HuH-7.5 (cell line): ENCODE measurements at regions not wholly inside any gene's neighbourhood (a gene's known extent, or its start where the extent isn't known, plus 50 kb on each side); places are given as distances from the start of the nearest gene placed in this dataset.

ENCODE experiments used
- DNase-seq: peaks from one replicate; pipeline ENCODE4 v3.0.0; 2011; ENCODE audit warnings: low spot score

DNA sequence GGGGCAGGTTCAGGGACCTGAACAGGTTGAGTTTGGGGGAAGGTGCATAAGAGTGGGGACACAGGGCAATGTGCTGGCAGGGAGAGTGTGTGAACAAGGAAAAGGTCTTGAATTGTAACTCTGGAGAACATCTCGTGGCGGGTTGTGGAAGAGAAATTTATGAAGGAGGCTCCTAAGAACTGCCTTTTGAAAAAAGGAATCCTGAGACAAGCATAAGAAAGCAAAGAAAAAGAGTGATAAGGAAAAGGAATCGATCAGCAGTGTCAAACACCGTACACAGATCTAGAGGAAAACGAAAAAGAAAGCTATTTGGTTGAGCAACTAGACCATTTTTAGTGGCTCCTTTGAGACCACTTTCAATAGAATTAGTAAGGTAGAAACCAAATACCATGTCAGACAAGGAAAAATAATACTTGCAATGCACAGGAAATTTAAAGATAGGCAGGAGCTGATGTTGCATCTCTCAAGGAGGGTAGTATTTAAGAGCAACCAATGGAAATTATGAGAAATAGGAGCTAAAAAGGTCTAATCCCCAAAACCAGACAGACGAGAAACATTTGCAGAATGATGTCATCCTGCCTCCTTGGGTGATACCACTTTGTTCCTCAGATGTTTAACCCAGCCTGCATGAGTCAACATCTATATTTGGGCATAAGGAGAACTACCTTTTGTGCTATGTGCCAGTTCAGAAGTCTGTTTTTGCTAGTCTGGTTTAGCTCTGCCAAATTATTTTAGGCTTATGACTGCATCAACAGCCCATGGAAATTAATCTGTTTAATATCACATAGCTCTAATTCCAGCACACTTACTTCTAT is 64.5 kb upstream of the STK38L start:
- DNase-seq, result no peak

DNA sequence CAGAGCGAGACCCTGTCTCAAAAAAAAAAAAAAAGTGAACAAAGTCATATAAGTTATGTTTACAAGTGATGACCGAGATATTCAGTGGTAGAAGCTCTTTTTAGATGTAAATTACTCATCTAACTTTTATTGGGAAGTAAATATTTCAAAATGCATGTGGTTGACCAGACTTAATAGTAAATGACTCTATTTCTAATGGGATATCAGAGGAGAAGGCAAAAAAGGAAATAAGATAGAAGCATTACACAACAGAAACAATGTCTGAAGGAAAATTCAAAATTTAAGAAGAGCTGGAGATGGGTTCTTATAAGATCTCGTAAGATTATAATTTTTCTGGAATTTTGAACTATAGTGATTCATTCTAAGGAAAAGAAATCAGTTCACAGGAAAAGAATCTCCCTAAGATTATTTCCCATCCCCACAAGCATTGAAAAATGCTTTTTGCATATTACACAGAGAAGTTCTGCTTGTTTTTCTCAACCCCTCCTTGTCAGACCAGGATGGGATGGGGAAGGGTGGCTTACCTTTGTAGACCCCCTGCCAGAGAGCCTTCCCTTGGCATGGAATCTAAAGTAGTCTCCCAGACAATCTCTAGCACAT is 63.1 kb upstream of the STK38L start:
- no peak for DNase-seq

DNA sequence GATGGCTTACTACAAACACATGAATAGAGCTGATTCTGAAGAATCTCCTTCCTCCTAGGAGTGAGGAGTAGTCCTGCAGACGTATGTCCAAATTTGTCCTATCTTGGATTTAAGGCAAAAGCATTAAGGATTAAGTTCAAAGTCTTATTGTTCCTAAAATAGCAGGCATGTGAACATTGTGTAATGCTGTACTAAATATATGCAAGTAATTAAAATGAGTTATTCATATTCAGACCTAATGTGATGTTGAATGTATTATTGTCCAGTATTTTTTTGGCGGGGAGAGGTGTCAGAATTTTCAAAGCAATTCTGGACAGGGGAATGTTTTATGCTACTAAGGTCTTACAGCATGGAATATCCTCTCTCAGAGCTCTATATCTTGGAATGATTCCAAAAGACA is 60.7 kb upstream of the STK38L start:
- DNase-seq, result no peak

DNA sequence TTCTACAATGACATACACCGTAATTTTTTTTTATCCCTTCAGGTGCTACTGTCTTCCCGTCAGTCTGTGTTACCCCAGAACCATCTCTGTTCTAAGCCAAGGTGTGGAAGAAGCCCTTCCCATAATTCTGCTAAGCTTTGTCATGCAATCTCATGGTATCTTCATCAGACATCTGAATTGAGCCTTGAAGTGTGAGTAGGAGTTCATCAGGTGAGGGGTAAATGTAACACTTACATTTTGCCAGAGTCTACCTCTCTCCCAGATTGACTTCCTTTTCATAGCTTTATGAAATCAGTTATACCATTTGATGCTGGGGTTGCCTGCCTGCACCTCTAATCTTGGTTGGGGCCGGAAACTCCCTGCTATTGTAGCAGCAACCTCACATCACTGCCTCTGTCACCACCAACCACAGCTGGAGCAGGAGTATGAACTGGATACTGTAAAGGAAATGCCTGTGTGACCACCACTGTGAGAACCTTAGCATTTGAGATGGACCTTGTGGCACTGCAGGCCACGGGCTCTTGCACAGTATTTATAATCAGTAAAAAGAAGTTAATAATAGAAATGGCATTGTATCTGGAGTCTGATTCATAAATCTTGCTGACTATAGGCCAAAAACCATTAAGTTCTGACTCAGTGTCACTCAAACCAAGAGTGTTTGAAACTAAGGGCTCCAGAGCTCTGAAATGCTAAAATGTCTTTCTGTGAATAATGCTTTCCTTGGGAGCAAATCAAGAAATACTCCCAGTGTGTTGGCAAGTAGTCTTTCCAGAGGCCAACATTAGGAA is 58.7 kb upstream of the STK38L start:
- no peak for DNase-seq

DNA sequence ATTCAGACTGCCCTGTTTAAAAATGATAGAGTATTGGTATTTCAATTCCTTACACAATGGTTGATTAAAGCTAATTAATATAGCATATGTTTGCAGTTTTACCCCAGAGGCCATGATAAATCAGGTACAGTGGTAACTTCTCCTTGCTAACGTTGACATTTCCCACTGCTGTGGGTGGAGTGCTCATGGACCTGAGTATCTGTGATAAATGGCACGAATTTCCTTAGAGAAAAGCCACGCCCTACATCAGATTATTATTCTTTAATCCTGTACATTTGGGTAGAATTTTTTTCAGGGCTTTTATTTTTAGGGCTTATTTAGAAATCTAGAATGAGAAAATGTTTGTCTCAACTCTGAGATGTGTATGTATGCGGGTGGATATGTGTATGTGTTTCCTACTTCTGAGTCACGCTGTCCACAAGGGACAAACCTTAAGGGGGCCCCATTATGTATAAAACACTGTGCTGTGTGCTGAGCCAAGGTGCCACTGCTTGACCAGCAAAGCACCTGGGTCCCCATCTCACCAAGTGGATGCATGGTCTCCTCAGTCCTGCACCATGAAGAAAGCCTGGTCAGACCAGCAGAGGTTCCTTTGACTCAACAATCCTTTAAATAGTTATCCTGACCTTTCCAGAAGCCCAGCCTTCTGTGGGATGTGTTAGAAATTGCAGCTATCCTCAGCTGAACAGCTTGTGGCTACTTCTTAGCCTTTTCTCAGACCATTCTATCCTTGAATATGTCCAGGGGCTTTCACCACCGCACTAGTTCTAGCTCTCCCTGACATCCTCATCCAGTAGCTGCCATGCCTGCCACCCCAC is 57.9 kb upstream of the STK38L start:
- DNase-seq, result no peak

DNA sequence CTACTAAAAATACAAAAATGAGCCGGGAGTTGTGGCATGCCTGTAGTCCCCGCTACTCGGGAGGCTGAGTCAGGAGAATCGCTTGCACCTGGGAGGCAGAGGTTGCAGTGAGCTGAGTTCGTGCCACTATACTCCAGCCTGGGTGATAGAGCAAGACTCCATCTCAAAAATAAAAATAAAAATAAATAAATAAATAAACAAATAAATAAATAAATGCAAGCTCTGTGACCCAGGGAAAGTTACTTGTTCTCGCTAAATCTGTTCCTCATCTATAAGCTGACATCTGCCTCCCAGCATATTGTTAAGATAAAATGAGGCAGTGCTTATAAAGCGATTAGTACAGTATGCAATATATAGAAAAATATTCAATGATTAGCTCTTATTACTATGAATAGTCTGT is 56.4 kb upstream of the STK38L start:
- no peak for DNase-seq

DNA sequence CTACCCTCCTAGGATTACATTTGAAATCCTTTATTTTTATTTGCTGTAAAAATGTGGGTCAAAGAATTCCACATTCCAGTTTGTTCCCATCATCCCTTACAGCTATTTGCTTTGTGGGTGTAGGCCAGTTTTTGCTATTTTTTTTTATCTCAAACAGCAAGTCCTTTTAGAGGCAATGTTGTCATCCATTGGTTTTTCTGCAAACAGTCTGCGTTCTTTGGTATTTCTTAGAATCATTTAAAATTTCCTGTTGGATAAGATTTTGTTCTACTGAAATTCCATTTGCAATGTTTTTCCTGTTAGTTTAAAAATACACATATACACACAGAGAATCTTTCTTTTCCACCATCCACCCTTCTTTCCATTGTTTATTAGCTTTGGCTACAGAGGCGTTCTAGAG is 53.3 kb upstream of the STK38L start:
- DNase-seq, result no peak

DNA sequence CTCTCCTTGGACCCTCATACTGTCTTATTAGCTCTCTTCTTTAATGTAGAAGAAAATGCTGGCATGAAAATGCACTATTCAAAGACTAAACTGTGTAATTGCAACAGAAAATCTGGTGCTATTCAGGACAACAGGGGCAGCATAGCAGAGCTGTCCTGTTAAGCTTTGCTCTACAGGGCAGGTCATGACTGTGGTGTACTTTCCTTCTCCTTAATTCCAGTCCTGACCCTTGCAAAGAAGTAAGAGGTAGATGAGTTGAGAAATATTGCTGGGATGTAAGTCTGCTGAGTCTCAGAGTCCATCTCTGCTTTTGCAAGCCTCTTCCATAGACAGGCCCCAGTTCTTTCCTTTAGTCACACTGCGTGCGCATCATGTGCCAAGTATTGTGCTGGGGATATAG is 52.6 kb upstream of the STK38L start:
- DNase-seq, result no peak

DNA sequence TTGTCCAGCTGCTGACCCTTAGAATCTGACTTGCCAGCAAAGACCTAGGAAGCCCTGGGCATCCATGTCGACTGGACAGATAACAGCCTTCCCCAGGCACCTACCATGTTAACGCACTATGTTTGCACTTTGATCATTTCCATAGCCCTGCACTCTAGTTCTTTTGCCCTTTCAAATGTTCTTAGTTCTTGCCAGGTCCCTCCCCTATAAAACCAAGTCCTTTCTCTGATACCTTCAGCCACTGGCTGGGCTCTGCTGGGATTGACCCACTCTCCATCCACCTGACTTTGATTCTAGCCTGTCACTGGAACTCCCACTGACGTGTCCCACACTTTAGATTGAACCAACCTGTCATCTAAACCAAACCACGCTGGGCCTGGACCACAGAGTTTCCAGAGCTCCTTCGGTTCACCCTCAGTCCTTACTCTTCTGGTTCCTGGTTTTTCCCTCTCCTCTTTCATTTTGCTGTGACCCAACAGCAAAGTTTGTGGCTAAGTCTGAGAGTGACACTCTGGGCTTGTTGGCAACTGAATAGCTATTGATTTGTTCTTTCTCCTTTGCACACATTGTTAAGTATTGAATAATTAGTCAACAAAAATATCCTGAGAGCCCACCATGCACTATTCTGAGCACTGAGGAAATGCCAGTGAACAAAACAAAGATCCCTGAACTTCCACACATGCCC is 51.8 kb upstream of the STK38L start:
- no peak for DNase-seq

DNA sequence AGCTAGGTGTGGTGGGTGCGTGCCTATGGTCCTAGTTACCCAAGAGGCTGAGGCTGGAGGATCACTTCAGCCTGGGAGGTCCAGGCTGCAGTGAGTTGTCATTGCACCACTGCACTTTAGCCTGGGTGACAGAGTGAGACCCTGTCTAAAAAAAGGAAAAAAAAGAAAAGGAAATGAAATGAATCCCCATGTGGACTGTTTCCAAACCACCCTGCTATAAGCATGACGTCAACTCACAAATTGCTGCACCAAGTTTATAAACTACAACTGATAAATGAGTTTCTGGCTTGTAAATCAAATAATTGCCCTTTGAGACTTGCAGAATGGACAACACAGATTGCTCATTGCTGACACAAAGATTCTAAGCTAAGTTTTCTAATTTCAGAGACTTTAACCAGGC is 51.0 kb upstream of the STK38L start:
- DNase-seq, result no peak

DNA sequence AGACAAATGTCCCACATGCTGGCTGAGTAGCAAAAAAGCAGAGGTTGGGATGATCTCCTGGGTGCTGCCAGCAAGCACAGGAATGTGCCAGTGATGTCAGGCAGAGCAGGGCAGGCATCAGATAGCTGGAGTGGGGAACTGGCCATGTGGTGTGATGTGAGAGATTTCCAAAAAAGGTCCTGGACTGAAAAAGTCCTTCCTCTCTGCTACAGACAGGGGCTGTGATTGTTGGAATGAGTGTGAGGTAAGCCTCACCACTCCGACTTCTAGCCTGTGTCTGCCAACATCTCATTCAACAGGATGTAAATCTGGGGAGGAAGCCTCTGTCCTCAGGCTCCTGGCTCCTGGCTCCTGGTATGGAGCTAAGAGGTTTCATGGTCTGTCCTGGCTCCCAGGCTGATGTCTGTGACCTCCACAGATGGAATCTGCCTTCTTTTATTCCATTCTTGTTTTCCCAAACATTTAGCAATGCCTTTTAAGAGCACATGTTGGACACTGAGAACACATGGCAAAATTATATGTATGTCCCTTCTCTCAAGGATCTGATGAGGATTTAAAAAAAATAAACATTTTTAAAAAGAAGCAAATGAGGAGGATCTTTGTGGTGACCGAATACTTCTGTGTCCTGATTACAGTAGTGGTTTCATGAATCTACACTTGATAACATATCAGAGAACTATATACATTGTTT is 50.1 kb upstream of the STK38L start:
- no peak for DNase-seq
